HEK293T (cell line): ENCODE measurements at regions not wholly inside any gene's neighbourhood (a gene's known extent, or its start where the extent isn't known, plus 50 kb on each side); places are given as distances from the start of the nearest gene placed in this dataset.

ENCODE experiments used
- CTCF ChIA-PET: fragments of 350-600 bp; formaldehyde crosslinking; extraction: SDS; loops from one replicate; lab custom pipeline; 2021; ENCODE audit warnings: antibody characterized with exemption, inconsistent platforms; lab: Yijun Ruan, JAX
- POLR2A ChIA-PET: fragments of 350-600 bp; formaldehyde crosslinking; extraction: SDS; loops from one replicate; lab custom pipeline; 2020; ENCODE audit warnings: antibody characterized with exemption, inconsistent platforms; lab: Yijun Ruan, JAX
- DNase-seq: peaks from one replicate; pipeline ENCODE4 v3.0.0; 2012; ENCODE audit warnings: mixed read lengths; ENCODE audit errors: extremely low spot score
- ARNT ChIP-seq: fragments of 450-650 bp; IDR thresholded peaks from 2 replicates; pipeline ENCODE4 v1.6.1; 2017; ENCODE audit warnings: mild to moderate bottlenecking
- BHLHE40 ChIP-seq: fragments of 450-650 bp; IDR thresholded peaks from 2 replicates; pipeline ENCODE4 v1.6.1; 2016; ENCODE audit warnings: mild to moderate bottlenecking, moderate library complexity, borderline replicate concordance
- CTBP1 ChIP-seq: fragments of 450-650 bp; IDR thresholded peaks from 2 replicates; pipeline ENCODE4 v1.6.1; 2016; ENCODE audit warnings: borderline replicate concordance
- ELF4 ChIP-seq: fragments of 450-650 bp; IDR thresholded peaks from 2 replicates; pipeline ENCODE4 v1.6.1; 2017; ENCODE audit warnings: antibody characterized with exemption
- FOXA1 ChIP-seq: fragments of 450-650 bp; IDR thresholded peaks from 2 replicates; pipeline ENCODE4 v1.6.1; 2016; ENCODE audit warnings: mild to moderate bottlenecking
- FOXK2 ChIP-seq: fragments of 450-650 bp; IDR thresholded peaks from 2 replicates; pipeline ENCODE4 v1.6.1; 2016; ENCODE audit warnings: mild to moderate bottlenecking
- HDGF ChIP-seq: fragments of 450-650 bp; IDR thresholded peaks from 2 replicates; pipeline ENCODE4 v1.6.1; 2017; ENCODE audit warnings: antibody characterized with exemption, borderline replicate concordance
- L3MBTL2 ChIP-seq: fragments of 450-650 bp; conservative IDR thresholded peaks from 2 replicates; pipeline ENCODE4 v1.6.1; 2016; ENCODE audit warnings: mild to moderate bottlenecking
- LEF1 ChIP-seq: fragments of 450-650 bp; IDR thresholded peaks from 2 replicates; pipeline ENCODE4 v1.6.1; 2017; ENCODE audit warnings: mild to moderate bottlenecking, borderline replicate concordance
- NFRKB ChIP-seq: fragments of 450-650 bp; IDR thresholded peaks from 2 replicates; pipeline ENCODE4 v1.6.1; 2016; ENCODE audit warnings: mild to moderate bottlenecking, moderate library complexity
- SP1 ChIP-seq: fragments of 450-650 bp; IDR thresholded peaks from 2 replicates; pipeline ENCODE4 v1.6.1; 2017
- SUZ12 ChIP-seq: fragments of 450-650 bp; IDR thresholded peaks from 2 replicates; pipeline ENCODE4 v1.6.1; 2016; ENCODE audit warnings: mild to moderate bottlenecking
- TARDBP ChIP-seq: fragments of 450-650 bp; IDR thresholded peaks from 2 replicates; pipeline ENCODE4 v1.6.1; 2016
- ZNF384 ChIP-seq: fragments of 450-650 bp; IDR thresholded peaks from 2 replicates; pipeline ENCODE4 v1.6.1; 2016
- TF ChIP-seq, protein P1 (sequence below): fragments of 450-650 bp; IDR thresholded peaks from 2 replicates; pipeline ENCODE4 v1.6.1; 2016

DNA sequence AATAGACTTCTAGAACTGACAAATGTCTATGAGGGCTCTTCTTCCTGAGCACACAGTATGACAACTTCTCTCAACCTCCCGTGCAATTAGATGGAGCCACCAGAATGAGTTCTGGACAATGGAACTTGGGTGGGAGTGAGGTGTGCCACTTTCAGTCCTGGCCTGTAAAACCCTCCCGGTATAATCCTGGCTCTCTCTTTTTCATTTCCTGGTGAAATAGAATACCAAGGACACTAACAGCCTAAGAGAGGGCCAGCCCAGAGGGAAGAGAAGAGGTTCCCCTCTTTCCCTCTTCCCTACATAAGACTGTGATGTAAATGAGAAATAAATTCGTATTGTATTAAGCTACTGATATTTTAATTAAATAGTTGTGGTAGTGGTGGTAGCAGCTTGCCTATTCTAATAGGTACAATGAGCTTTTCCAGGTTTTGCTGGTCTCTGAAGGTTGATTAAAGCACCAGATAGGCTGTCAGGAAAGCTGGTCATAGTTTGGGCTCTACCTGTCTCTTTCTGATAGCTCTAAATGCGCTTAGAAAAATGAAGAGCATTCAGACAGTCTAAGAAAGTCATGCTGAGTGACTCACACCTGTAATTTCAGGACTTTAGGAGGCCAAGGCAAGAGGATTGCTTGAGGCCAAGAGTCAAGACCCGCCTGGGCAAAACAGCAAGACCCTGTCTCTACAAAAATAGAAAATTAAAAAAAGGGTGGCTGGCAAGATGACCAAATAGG, 108.6 kb upstream of the ZNF644 start:
- ChIA-PET POLR2A (no interaction called here), CTCF (no interaction called here)
- TF ChIP-seq FOXA1 (no peak), LEF1 (no peak), ELF4 (no peak), TARDBP (no peak), ZNF384 (no peak), SUZ12 (no peak)
- DNase-seq: no peak

- POLR2A ChIA-PET: no interaction called here
Measured at GRCh38 chr1:91129458-91129857, 107.6 kb upstream of the ZNF644 start.

GRCh38 chr1:91129017-91129416, 107.2 kb upstream of the ZNF644 start:
- no peak for TF ChIP-seq HDGF
- no peak for TF ChIP-seq FOXK2
- TF ChIP-seq SUZ12: no peak
- TF ChIP-seq, protein P1, sequence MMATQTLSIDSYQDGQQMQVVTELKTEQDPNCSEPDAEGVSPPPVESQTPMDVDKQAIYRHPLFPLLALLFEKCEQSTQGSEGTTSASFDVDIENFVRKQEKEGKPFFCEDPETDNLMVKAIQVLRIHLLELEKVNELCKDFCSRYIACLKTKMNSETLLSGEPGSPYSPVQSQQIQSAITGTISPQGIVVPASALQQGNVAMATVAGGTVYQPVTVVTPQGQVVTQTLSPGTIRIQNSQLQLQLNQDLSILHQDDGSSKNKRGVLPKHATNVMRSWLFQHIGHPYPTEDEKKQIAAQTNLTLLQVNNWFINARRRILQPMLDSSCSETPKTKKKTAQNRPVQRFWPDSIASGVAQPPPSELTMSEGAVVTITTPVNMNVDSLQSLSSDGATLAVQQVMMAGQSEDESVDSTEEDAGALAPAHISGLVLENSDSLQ: no peak
- no peak for TF ChIP-seq NFRKB
- TF ChIP-seq ELF4: no peak
- no peak for TF ChIP-seq CTBP1
- TF ChIP-seq ARNT: no peak
- TF ChIP-seq LEF1: no peak
- no peak for TF ChIP-seq BHLHE40
- no peak for TF ChIP-seq SP1
- TF ChIP-seq ZNF384: no peak
- TF ChIP-seq FOXA1: no peak
- no peak for DNase-seq
- CTCF ChIA-PET: no interaction called here
- POLR2A ChIA-PET: no interaction called here

More at GRCh38 chr1:91129458-91129857, 107.6 kb upstream of the ZNF644 start:
- no peak for DNase-seq
- CTCF ChIA-PET: no interaction called here
- TF ChIP-seq FOXA1 (no peak), LEF1 (no peak), ELF4 (no peak), NFRKB (no peak), BHLHE40 (no peak), CTBP1 (no peak), L3MBTL2 (no peak), FOXK2 (no peak), SUZ12 (no peak), ZNF384 (no peak), HDGF (no peak)

DNA sequence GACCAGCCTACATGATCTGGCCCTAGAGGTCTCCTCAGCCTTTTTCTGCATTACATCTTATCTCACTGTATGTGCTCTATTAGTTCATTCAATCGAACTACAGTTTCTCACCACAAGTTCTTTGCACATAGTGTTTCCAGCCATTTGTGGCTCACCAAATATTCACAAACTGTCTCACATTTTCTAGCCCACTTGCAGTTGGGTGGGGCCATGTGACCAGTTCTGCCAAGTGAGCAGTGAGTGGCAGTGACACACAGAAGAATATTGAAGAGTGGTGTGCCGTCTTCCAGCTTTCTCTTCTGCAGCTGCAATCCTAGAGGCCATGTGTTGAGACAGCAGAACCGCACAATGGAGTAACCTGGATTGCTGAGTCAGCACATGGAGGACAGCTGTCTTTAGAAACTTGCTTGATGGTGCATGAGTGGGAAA, 103.2 kb upstream of the ZNF644 start:
- DNase-seq: no peak
- TF ChIP-seq ARNT: no peak
- no peak for TF ChIP-seq FOXK2
- TF ChIP-seq NFRKB: no peak
- no peak for TF ChIP-seq SP1
- ChIA-PET CTCF (interaction anchor here (0.5 kb wide), 1 partner anchor 97 kb away, joined by 5 read pairs; no protein-coding TSS in a partner anchor), POLR2A (no interaction called here)

GRCh38 chr1:91124290-91124985, 102.6 kb upstream of the ZNF644 start:
- POLR2A ChIA-PET: no interaction called here
- no peak for TF ChIP-seq ZNF384
- TF ChIP-seq FOXA1: no peak
- no peak for TF ChIP-seq ELF4
- CTCF ChIA-PET: interaction anchor here (0.5 kb wide), 1 partner anchor 97 kb away, joined by 5 read pairs; no protein-coding TSS in a partner anchor
- no peak for DNase-seq

DNA sequence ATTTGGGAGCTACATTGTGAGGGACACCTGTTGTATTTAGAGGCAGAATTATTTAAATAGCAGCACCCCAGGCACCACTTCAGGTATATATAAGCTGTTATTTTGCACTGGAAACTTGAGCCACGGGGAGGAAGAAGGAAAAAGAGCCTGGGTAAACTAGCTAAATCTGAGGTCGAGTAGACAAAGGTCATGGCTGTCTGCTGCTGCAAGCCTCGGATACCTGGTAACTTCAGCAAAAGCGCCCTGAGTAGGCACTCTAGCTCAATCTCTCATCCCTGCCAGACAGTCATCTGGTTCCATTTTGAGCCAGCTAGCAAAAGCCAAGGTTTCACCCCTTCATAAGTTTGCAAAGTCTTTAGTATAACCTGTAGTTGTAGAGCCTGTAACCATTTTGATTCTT, 101.9 kb upstream of the ZNF644 start:
- no peak for TF ChIP-seq TARDBP
- DNase-seq: no peak
- ChIA-PET CTCF (no interaction called here), POLR2A (no interaction called here)

- CTCF ChIA-PET: no interaction called here
- POLR2A ChIA-PET: no interaction called here
- TF ChIP-seq L3MBTL2 (no peak), HDGF (no peak)
Measured at GRCh38 chr1:91123319-91123718, 101.5 kb upstream of the ZNF644 start.

GRCh38 chr1:91122106-91122717, 100.4 kb upstream of the ZNF644 start:
- no peak for TF ChIP-seq ARNT
- TF ChIP-seq TARDBP: no peak
- no peak for TF ChIP-seq SP1
- no peak for TF ChIP-seq FOXK2
- TF ChIP-seq, protein P1: no peak
- ChIA-PET POLR2A (no interaction called here), CTCF (interaction anchor here (0.5 kb wide), 1 partner anchor 290 kb away, joined by 5 read pairs; no protein-coding TSS in a partner anchor)
- DNase-seq: no peak

More at GRCh38 chr1:91123319-91123718, 101.5 kb upstream of the ZNF644 start:
- DNase-seq: no peak
